Activated gamma-delta T cell treated with Interleukin-2 at 50 U/mL for 16 hours (primary cell): ENCODE measurements at regions not wholly inside any gene's neighbourhood (a gene's known extent, or its start where the extent isn't known, plus 50 kb on each side); places are given as distances from the start of the nearest gene placed in this dataset.
"Not testable (repeated sequence)": the region's sequence is repeated elsewhere in the genome, so short reads cannot be mapped to it uniquely, and the experiment has no call there.

ENCODE experiments used
- DNase-seq: peaks from one replicate; pipeline ENCODE4 v3.0.0-alpha.2; 2020

- no peak for DNase-seq
These were observed 350.7 kb downstream of the LMO7 start for GRCh38 chr13:75986818-75987217.

GRCh38 chr13:75985132-75985531 lies 349.0 kb downstream of the LMO7 start:
- no peak for DNase-seq

- no peak for DNase-seq
These were observed 342.7 kb downstream of the LMO7 start for GRCh38 chr13:75978818-75979217.

- DNase-seq = no peak
These were observed 332.1 kb downstream of the LMO7 start for GRCh38 chr13:75968103-75968838.

- DNase-seq = no peak
These were observed 327.2 kb downstream of the LMO7 start for GRCh38 chr13:75963302-75963701.

- no peak for DNase-seq
These were observed 325.8 kb downstream of the LMO7 start for GRCh38 chr13:75961911-75962310.

- no peak for DNase-seq
These were observed 324.4 kb downstream of the LMO7 start for GRCh38 chr13:75960538-75960994.

GRCh38 chr13:75959861-75960481 lies 323.8 kb downstream of the LMO7 start:
- DNase-seq = no peak

- DNase-seq = not testable (repeated sequence)
These were observed 317.5 kb downstream of the LMO7 start for GRCh38 chr13:75953589-75953988.

- DNase-seq = no peak
These were observed 311.3 kb downstream of the LMO7 start for GRCh38 chr13:75947448-75947847.

GRCh38 chr13:75946536-75947284 lies 310.6 kb downstream of the LMO7 start:
- no peak for DNase-seq

GRCh38 chr13:75945841-75946482 lies 309.8 kb downstream of the LMO7 start:
- no peak for DNase-seq

- no peak for DNase-seq
These were observed 302.9 kb downstream of the LMO7 start for GRCh38 chr13:75938811-75939560.

- no peak for DNase-seq
These were observed 300.7 kb downstream of the LMO7 start for GRCh38 chr13:75936791-75937190.

GRCh38 chr13:75935805-75936204 lies 299.7 kb downstream of the LMO7 start:
- DNase-seq = no peak

- DNase-seq = no peak
These were observed 298.8 kb downstream of the LMO7 start for GRCh38 chr13:75934889-75935288.

- no peak for DNase-seq
These were observed 296.5 kb downstream of the LMO7 start for GRCh38 chr13:75932636-75933035.

- DNase-seq = no peak
These were observed 295.0 kb downstream of the LMO7 start for GRCh38 chr13:75931116-75931515.

- no peak for DNase-seq
These were observed 292.9 kb downstream of the LMO7 start for GRCh38 chr13:75929076-75929475.

GRCh38 chr13:75927183-75927669 lies 291.1 kb downstream of the LMO7 start:
- no peak for DNase-seq

- no peak for DNase-seq
These were observed 284.4 kb downstream of the LMO7 start for GRCh38 chr13:75920536-75920935.

GRCh38 chr13:75919660-75920199 lies 283.6 kb downstream of the LMO7 start:
- DNase-seq = no peak
